GM21529 (cell line): ENCODE measurements at regions not wholly inside any gene's neighbourhood (a gene's known extent, or its start where the extent isn't known, plus 50 kb on each side); places are given as distances from the start of the nearest gene placed in this dataset.
"Not testable (repeated sequence)": the region's sequence is repeated elsewhere in the genome, so short reads cannot be mapped to it uniquely, and the experiment has no call there.

Experiments
- ATAC-seq: cut with Tn5 transposase; IDR thresholded peaks from one replicate; pipeline ENCODE4 v1.9.1; 2021; ENCODE audit not compliant: unreplicated experiment

DNA sequence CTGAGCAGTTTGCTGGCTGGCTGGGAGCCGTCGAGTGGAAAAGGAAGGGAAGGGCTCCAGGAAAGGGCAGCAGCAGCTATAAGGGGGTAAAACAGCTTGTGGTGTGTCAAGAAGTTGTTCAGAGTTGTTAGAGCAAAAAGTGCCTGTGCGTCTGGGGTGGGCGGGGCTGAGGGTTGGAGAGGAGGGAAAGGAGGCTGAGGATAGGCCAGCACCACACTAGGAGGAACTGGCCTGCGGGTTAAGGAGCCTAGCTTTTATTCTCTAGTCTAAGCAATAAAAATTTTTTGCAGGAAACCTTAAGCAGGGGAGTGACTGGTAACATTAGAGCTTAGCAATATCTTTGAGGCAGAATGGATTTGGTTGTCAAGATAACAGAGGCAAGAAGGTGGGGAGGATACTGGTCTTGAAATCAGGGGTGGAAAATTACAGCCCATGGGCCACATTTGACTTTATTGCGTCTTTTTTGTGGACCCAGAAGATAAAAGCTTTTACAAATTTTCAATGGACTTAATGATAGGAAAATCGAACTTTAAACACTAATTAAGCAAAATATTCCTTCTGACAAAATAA, 134.5 kb upstream of the AADACL2 start:
- no peak for ATAC-seq

DNA sequence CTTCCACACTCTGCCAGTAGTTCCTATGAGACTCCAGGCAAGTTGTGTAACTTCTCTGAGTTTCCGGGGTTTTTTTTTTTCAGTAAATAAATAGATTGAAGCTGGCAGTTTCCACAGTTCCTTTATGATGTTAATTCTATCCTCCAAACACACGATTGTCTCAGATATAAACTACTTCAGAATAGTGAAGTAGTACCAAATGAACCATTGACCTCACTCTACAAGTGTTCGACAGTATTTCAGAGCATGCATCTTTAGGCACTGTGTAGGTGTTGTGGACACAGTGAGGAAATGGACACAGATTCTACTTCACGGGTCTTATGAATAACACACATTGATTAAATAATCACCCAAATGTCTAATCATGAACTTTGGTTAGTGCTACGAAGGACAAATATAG, 136.1 kb upstream of the IGSF10 start:
- ATAC-seq = no peak

DNA sequence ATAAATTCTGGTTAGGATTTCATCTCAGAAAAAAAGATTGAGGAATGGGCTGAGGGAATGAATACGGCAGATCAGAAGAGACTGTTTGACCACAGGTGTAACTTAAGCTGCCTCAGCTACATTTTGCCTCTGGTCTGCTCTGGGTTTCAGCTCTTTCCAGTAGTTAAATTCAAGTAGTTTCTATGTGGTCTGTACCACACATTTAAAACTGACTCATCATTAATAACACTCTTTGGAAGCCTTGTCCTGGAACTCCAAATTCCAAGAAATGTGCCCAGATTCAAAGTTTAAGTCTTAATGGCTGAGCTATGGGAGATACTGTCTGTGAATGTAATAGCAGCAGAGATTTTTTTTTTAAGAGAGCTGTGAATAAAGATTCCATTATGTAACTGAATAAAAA, 133.1 kb upstream of the IGSF10 start:
- no peak for ATAC-seq

DNA sequence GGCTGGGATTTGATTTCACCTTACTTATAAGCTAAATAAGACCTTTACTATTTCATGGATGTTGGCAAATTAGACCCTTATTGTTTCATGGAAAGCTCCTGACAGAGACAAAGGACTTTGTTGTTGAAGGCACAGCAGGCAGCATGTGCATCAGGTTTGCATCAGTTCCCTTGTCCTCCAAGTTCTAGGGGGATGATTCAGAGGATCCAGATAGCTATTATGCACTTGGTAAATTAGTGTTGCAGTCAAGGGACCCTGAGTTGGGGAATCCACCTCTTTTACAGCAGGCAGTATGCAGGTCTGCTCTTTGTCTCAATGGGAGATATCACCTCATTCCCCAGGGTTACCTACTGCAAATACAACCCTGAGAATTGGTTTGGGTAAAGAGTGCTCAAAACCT, 131.4 kb upstream of the IGSF10 start:
- no peak for ATAC-seq

DNA sequence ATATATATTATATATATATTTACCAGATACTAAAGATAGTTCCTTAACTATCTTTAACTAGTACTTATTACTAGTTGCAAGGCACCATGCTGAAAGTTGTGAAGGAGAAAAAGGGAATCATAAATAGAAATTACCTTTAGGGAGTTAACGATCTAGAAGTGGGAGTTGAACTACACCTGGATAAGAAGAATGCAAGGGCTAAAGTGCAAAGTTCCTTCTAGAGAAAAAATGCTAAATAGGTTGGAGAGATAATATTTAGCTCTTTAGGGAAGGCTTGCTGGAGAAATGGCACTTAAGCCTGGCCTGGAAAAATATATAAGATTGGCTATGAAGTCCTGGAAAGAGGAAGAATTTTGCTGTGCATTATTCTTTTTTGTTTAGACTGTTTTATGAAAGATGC, 130.6 kb upstream of the IGSF10 start:
- no peak for ATAC-seq

DNA sequence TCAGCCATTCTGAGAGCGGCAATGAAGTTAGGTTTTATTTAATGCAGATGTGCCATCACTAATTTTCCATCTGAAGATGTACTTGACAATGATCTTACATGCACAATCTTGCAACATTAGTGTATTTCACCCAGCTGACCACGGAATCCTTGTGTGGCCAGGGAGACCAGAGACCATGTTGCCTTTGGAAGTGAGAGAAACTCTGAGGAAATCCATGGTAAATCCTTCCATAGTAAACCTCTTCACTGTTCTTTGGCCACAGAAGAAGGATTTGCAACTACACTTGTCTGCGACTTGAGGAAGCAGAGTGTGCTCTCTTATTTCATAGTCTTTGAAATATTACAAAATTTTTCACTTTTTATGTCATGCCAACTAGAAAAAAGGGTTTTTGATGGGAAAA, 128.4 kb upstream of the IGSF10 start:
- no peak for ATAC-seq

DNA sequence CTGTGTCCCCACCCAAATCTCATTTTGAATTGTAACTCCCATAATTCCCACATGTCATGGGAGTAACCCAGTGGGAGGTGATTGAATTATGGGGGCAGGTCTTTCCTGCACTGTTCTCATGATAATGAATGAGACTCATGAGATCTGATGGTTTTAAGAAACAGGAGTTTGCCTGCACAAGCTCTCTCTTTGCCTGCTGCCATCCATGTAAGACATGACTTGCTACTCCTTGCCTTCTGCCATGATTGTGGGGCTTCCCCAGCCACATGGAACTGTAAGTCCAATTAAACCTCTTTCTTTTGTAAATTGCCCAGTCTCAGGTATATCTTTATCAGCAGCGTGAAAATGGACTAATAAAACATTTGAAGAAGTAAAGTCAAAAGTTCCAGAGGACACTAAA, 126.8 kb upstream of the IGSF10 start:
- ATAC-seq = not testable (repeated sequence)

DNA sequence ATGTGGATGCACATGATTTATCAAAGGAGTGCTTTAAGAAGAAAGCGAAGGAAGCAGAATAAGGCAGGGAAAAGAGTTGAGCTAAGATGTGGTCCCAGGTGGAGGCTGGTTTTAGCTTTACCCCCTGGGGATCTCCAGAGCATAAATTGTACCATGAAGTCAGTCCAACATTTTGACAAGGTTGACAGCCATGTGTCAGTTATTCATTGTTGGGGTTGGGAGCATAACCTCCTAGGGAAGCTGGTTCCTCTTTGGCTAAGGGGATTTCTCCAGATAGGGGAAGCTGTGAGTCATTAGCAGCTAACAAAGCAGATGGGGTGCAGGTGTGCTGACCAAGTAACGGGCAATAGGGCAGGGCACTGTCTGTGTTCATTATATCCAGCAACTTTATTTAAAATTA, 123.7 kb upstream of the IGSF10 start:
- ATAC-seq = peak; percentile 58

DNA sequence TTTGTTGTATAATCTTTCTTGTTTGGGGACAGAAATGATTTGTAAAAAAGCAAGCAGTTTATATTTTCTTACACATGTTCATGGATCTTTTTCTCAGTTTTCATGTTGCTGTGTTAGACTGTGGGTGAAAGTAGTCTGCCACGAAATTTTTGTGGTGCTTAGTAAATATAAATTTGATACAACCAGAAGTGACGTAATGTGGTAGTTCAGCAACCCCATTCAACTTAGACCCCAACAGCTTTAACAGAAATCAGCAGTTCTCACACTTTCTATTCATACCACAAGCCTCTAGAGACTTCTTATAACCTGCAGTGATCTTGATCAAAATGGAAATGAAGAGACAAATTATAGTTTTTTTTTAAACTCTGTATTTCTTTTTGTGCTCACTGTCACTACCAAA, 120.2 kb upstream of the IGSF10 start:
- no peak for ATAC-seq

DNA sequence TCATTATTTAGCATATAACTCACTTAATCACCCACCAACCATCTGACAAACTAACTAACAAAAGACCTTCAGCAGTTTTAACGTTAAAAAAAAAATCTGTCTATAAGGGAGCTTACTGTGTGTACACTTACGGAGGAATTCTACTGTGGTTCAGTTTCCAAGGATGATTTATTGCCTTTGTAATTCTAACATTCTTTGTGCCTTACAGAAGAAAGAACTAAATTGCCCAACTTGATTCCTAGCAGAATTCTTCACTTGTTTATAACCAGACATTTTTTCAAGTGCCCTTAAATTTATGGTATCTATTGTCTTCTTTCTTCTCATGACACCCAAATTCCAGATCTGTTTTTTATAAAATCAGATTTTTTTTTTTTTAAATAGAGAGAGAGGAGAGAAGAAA, 119.7 kb upstream of the IGSF10 start:
- no peak for ATAC-seq

DNA sequence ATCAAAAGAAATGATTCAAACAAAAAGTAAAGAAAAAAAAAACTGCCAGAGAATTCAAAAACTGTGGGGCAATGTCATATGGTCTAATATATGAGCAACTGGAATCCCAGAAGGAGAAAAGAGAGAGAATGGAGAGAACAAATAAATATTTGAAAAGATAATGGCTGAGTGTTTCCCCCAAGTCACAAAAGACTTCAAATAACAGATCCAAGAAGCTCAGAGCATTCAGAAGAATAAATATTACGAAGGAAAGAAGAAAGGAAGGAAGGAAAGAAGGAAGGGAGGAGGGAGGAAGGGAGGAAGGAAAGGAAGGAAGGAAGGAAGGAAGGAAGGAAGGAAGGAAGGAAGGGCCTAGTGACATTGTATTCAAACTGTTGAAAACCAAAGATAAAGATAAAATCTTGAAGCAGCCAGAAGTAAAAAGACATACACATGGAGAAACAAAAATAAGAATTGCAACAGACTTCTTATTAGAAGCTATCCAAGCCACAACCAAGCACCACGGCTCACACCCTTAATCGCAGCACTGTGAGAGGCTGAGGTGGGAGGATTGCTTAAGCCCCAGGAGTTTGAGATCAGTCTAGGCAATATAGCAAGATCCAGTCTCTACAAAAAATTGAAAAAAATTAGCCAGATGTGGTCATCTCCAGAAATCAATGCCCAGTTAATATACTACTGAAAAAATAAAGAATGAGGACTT, 118.9 kb upstream of the IGSF10 start:
- no peak for ATAC-seq

DNA sequence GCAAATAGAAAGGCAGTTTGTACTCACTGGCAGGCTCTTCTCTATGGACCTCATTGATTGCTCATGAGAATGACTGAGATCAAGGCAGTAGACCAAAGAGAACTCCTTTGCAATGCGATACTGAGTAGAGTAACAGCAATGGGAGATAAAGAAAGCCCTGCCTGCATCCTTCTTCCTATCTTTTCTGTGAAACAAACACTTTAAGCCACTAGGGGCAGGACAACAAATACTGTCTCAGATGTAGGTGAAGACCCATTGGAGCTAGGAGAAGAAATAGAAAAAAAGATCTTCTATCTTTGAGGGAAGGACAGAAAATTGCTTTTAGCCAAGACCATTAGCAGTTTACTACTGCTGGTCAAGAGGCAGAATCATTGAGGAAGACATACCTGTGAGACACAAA, 117.6 kb upstream of the IGSF10 start:
- ATAC-seq = no peak

DNA sequence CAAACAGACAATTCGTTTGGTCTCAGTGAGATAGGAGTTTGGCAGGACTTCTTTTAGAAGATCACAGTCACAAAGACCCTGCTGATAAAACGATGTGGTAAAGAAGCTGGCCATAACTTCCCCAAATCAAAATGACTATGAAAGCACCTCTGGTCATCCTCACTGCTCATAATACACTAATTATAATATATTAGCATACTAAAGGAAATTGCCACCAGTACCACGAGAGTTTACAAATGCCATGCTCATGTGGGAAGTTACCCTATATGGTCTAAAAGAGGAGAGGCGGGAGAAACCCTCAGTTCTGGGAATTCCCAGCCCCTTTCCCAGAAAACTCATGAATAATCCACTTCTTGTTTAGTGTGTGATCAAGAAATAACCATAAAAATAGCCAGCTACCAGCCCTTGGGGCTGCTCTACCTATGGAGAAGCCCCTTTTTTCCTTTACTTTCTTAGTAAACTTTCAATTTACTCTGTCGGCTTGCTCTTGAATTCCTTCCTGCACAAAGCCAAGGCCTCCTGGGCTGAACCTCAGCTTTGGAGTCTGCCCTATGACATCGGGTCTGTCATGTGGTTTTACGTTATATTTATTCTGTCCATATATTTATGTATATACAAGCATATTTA, 115.8 kb upstream of the IGSF10 start:
- ATAC-seq = no peak

DNA sequence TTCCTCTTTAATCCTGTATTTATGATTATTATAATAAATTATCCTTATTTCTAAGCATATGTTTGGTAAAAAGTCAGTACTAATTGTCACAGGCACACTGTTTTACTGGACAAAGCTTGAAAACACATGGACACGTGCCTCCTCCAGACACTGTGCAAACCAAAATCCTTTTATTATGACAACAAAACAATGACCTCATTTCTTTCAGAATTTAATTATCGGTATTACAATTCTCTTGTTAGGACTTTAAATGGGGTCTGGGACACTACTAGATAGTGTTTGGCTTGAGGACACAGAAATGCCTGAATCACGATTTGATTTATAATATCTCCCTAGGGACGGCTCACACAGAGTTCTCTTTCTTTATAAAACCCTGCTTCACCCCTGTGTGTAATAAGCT, 107.3 kb upstream of the IGSF10 start:
- no peak for ATAC-seq

DNA sequence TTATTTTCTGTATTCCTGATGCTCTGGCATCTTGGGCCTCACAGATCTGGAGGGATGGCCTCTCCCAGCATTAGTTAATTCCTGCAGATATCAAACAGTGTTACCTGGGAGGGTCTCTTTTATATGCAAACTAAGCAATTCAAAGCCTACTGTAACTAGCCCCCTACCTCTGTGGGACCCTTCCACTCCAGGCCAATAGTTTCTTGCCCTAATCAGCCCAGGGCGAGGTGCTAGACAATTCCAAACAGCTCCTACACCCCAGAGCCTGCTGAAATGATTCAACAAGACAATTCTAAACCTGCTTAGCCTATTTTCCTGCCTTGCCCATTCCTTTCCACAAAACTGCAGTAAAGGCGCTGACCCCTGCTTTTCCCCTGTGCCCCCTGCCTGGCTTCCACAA, 106.6 kb upstream of the IGSF10 start:
- no peak for ATAC-seq

DNA sequence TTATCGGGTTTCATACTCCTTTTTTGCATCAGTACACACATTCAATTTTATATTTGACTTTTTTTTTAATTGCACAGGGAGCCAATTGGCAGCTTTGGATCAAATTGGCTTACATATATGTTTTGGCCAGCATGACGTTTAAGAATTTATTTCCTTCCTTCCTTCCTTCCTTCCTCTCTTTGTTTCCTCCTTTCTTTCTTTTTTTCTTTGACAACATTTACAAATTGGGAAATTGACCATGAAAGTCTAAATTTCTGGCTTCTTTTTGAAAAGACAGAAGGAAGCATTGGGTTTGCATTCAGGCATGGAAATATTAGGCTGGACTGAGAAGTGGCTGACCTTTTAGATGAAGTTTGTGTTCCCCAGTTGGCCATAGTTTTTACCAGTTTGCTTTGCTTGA, 103.4 kb upstream of the IGSF10 start:
- ATAC-seq = no peak

DNA sequence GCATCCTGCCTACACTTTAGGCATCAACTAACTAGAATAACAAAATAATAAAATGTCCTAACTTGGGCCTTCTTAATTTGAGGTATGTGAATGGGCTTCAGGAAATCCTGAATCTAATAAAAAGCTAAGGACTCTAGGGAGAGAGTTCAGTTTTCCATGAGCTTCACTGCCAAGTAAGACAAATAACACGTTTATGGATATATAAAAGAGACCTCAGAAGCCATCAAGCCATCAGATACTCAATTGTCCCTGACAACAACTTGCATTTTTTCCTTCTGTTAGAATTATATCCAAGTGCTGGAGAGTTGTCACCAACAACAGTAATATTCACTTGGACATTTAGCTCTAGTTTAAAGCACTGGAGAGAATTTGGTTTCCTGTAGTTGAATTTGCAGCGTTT, 102.4 kb upstream of the IGSF10 start:
- ATAC-seq = no peak

DNA sequence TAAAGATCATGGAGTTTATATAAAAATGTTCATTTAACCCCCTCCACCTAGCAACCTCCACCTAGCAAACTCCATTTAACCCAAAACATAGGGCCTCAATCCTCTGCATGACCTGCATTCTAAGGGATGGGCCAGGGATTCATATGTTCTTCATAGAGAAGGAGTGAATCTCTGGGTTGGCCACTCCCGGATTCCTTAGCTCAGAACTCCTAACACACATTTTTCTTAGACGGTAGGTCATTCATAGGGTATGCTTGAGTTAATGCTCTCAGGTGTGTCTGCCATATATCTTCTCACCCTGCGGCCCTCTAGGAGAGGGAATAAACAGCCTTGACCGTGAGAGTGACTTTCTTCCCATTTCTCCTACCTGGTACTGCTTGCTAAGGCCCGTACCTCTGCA, 102.0 kb upstream of the IGSF10 start:
- ATAC-seq = no peak

DNA sequence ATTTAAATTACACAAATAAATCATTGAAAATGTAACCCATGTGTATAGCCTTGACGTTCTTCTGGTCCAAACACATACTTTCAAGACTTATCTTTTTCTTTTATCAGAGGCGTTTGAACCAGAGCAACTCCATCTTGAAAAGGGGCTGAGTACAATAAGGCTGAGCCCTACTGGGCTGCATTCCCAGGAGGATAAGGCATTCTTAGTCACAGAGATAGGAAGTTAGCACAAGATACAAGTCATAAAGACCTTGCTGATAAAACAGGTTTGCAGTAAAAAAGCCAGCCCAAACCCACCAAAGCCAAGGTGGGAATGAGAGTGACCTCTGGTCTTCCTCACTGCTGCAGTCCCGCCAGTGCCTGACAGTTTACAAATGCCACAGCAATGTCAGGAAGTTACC, 101.0 kb upstream of the IGSF10 start:
- ATAC-seq = no peak

DNA sequence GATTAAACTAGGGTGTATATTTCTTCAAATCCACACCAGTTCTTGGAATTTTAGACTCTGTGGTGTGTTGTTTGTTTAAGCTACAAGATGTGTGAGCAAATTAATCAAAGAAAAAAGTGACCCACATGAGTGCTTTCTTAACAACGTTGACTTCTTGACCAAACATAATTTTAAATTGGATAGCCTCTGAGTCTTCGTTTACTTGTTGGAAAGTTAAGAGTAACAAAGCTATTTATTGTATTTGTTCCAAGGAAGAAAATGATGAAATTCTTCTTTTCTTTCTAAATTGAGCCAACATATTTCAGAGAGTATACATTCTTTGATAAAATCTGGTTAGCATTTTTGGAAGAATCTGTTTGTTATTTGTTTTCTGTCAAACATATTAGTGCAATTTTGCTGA, 99.9 kb upstream of the IGSF10 start:
- ATAC-seq = no peak

DNA sequence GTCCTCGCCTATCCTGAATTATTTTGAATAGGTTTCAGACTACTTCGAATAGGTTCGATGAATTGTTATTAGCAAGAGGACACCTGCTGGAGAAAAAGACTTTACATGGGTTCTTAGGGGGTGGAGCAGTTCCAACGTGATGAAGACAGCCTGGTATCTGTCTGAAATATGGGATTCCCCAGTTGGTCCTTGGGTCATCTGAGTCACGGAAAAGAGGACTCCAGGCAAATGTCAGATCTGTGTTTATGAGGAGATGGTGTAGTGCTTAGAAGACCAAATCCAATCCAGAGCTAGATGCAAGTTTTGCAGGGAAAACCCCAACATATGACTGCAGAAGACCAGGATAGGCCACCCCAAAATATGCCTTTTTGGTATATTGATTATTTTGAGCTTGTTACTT, 98.9 kb upstream of the IGSF10 start:
- no peak for ATAC-seq

DNA sequence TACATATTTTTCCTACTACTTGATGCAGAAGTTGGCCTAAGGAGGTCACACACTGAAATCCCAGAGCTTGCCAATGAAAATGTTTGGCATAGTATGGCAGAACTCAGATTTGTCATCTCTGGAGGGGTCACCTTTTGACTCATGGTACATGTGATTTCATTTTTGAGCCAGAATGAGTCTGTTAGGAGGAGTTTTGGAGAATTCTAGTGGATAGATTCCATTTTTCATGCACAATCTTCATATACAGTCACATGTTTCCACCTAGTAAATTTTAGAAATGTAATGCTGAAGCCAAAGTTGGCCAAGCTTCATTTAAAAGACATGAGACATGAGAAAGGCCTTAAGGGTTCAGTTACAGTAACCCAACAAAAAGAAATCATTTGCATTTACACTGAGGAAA, 97.8 kb upstream of the IGSF10 start:
- ATAC-seq = no peak
